Fibroblast of mammary gland (primary cell): ENCODE measurements at regions not wholly inside any gene's neighbourhood (a gene's known extent, or its start where the extent isn't known, plus 50 kb on each side); places are given as distances from the start of the nearest gene placed in this dataset.

ENCODE experiments used
- DNase-seq: peaks from one replicate; pipeline ENCODE4 v3.0.0-alpha.2; 2010; ENCODE audit warnings: low read depth
- H3K4me3 ChIP-seq: 2 replicates; pipeline ENCODE4 v1.5.1; 2011; ENCODE audit warnings: low read depth, mild to moderate bottlenecking, low read length, moderate library complexity; ENCODE audit not compliant: control insufficient read depth
- CTCF ChIP-seq: conservative IDR thresholded peaks from 2 replicates; pipeline ENCODE4 v1.5.1; 2011; ENCODE audit warnings: low read depth, low read length, inconsistent platforms; ENCODE audit not compliant: control insufficient read depth, insufficient read depth

- no peak for DNase-seq
- no peak overlapping the region for H3K4me3 ChIP-seq
- TF ChIP-seq CTCF: no peak
These were observed 298.7 kb upstream of the KLF3 start for GRCh38 chr4:38365261-38365660.

- no peak for TF ChIP-seq CTCF
These were observed 298.2 kb upstream of the KLF3 start for GRCh38 chr4:38365748-38366310.

GRCh38 chr4:38366456-38366855 is 297.5 kb upstream of the KLF3 start:
- peak; percentile 25 for DNase-seq
- no peak for TF ChIP-seq CTCF
- H3K4me3 ChIP-seq: no peak overlapping the region

More at GRCh38 chr4:38365748-38366310, 298.2 kb upstream of the KLF3 start:
- H3K4me3 ChIP-seq: no peak overlapping the region
- no peak for DNase-seq

GRCh38 chr4:38366997-38367396 is 297.0 kb upstream of the KLF3 start:
- no peak overlapping the region for H3K4me3 ChIP-seq
- no peak for TF ChIP-seq CTCF
- no peak for DNase-seq

- TF ChIP-seq CTCF: no peak
- no peak overlapping the region for H3K4me3 ChIP-seq
- no peak for DNase-seq
These were observed 296.3 kb upstream of the KLF3 start for GRCh38 chr4:38367642-38368174.

- DNase-seq: peak; percentile 51
- TF ChIP-seq CTCF: no peak
- no peak overlapping the region for H3K4me3 ChIP-seq
These were observed 295.4 kb upstream of the KLF3 start for GRCh38 chr4:38368613-38369012.

GRCh38 chr4:38371391-38371851 is 292.6 kb upstream of the KLF3 start:
- no peak overlapping the region for H3K4me3 ChIP-seq
- peak; percentile 68 for DNase-seq
- TF ChIP-seq CTCF: no peak
